Endodermal cell (in vitro differentiated cells): ENCODE measurements at regions not wholly inside any gene's neighbourhood (a gene's known extent, or its start where the extent isn't known, plus 50 kb on each side); places are given as distances from the start of the nearest gene placed in this dataset.

Experiments used
- DNase-seq: peaks from one replicate; pipeline ENCODE4 v3.0.0-alpha.2; 2017
- H3K27ac ChIP-seq: 2 replicates; pipeline ENCODE4 v1.5.1; 2013; ENCODE audit warnings: mild to moderate bottlenecking, low read depth, low read length, moderate library complexity
- H3K27me3 ChIP-seq: 2 replicates; pipeline ENCODE4 v1.6.1; 2013; ENCODE audit warnings: mild to moderate bottlenecking, low read length, moderate library complexity; ENCODE audit not compliant: insufficient read depth, control insufficient read depth, poor library complexity, severe bottlenecking
- H3K36me3 ChIP-seq: 2 replicates; pipeline ENCODE4 v1.7.0; 2013; ENCODE audit warnings: mild to moderate bottlenecking, low read length, moderate library complexity; ENCODE audit not compliant: control insufficient read depth, insufficient read depth
- H3K4me1 ChIP-seq: one replicate; pipeline ENCODE4 v1.7.0; 2013; ENCODE audit warnings: low read length; ENCODE audit not compliant: control insufficient read depth, insufficient read depth
- H3K4me3 ChIP-seq: 2 replicates; pipeline ENCODE4 v1.5.1; 2013; ENCODE audit warnings: mild to moderate bottlenecking, low read length, moderate library complexity
- H3K9ac ChIP-seq: 2 replicates; pipeline ENCODE4 v1.6.1; 2013; ENCODE audit warnings: mild to moderate bottlenecking, low read length, moderate library complexity; ENCODE audit not compliant: poor library complexity, severe bottlenecking; ENCODE audit errors: extremely low read depth
- H3K9me3 ChIP-seq: 2 replicates; pipeline ENCODE4 v1.6.1; 2013; ENCODE audit warnings: mild to moderate bottlenecking, low read length, moderate library complexity; ENCODE audit not compliant: control insufficient read depth
- H3K27ac Mint-ChIP-seq: 2 replicates; pipeline ENCODE4 v1.8.0; 2020; ENCODE audit warnings: mixed read lengths
- H3K27me3 Mint-ChIP-seq: 2 replicates; pipeline ENCODE4 v1.8.0; 2021; ENCODE audit warnings: mild to moderate bottlenecking, mixed read lengths; ENCODE audit not compliant: insufficient read depth
- H3K36me3 Mint-ChIP-seq: 2 replicates; pipeline ENCODE4 v1.8.0; 2020; ENCODE audit warnings: low read depth, mixed read lengths
- H3K4me1 Mint-ChIP-seq: 2 replicates; pipeline ENCODE4 v1.8.0; 2020; ENCODE audit warnings: mixed read lengths
- H3K4me3 Mint-ChIP-seq: 2 replicates; pipeline ENCODE4 v1.8.0; 2020; ENCODE audit warnings: mild to moderate bottlenecking, moderate library complexity, mixed read lengths
- H3K9me3 Mint-ChIP-seq: 2 replicates; pipeline ENCODE4 v1.8.0; 2020; ENCODE audit warnings: mild to moderate bottlenecking, mixed read lengths
- WGBS, 2 experiments: methylation state at CpG; one replicate each; pipeline versions ENCODE4 v1.1.5 to v1.1.7; 2013; ENCODE audit warnings: missing lambda C conversion rate in 2 of 2, mixed read lengths in 1 of 2; ENCODE audit not compliant: insufficient coverage in 1 of 2, insufficient read length in 1 of 2; 5-methylcytosine and 5-hydroxymethylcytosine counted together
- TF ChIP-seq, protein P1 (sequence below): fragments of 200-600 bp; sonication (generic); conservative IDR thresholded peaks from 2 replicates; pipeline ENCODE4 v1.5.0; 2021; ENCODE audit warnings: antibody characterized with exemption, mild to moderate bottlenecking

DNA sequence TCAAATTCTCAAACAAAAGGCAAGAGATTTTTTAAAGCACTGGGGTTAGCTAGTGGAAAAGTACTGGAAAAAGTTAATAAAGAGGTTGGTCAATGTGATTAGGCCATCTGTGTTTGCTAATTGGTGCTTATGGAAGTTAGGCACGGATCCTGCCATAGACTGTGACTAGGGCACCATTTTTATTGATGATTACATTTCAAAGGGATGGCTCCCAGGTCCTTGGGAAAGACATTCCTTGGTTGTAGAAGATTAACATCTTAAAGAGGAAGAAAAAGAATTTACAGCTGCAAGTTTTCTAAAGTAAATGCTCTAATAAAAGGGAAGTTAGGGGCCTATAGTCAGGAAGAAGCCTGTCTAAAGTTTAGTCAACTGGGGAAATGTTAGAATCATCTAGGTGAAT is 1183.3 kb downstream of the DTWD2 start:
- Histone ChIP-seq H3K27me3 (peaks cover 29% of the 10 kb centered on the region), H3K4me3 (no peak overlapping the region), H3K27ac (no peak overlapping the region), H3K9ac (no peak overlapping the region), H3K36me3 (no peaks in the 10 kb centered on the region), H3K4me1 (no peaks in the 10 kb centered on the region), H3K9me3 (no peaks in the 10 kb centered on the region)
- H3K36me3 Mint-ChIP-seq, result no peaks in the 10 kb centered on the region
- H3K4me1 Mint-ChIP-seq, result peaks cover 25% of the 10 kb centered on the region
- TF ChIP-seq, protein P1, sequence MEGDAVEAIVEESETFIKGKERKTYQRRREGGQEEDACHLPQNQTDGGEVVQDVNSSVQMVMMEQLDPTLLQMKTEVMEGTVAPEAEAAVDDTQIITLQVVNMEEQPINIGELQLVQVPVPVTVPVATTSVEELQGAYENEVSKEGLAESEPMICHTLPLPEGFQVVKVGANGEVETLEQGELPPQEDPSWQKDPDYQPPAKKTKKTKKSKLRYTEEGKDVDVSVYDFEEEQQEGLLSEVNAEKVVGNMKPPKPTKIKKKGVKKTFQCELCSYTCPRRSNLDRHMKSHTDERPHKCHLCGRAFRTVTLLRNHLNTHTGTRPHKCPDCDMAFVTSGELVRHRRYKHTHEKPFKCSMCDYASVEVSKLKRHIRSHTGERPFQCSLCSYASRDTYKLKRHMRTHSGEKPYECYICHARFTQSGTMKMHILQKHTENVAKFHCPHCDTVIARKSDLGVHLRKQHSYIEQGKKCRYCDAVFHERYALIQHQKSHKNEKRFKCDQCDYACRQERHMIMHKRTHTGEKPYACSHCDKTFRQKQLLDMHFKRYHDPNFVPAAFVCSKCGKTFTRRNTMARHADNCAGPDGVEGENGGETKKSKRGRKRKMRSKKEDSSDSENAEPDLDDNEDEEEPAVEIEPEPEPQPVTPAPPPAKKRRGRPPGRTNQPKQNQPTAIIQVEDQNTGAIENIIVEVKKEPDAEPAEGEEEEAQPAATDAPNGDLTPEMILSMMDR, result no peak
- H3K4me3 Mint-ChIP-seq, result no peak overlapping the region
- H3K9me3 Mint-ChIP-seq, result peaks cover 11% of the 10 kb centered on the region
- H3K27me3 Mint-ChIP-seq, result peaks cover 24% of the 10 kb centered on the region
- no peak overlapping the region for H3K27ac Mint-ChIP-seq
- no peak for DNase-seq
- 29 to 33% methylated on average over 1 of the region's 1 CpG for WGBS, 2 experiments

DNA sequence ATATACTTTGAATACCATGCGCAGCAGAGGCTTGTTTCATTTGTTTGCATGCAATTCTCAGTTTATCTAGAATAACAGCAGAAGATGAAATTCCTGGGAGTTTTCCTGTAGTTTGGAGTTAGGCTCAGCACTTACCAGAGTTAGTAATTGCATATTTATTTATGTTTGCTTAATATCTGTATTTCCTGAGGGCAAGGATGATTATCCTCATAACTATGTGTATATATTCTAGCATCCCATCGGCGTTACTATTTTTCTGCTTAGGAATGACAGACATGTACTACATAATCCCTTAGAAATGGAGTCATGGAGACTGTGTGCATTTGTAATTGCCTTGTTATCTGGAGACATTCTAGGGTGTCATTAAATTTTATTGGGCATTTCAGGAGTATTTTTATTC is 1184.8 kb downstream of the DTWD2 start:
- no peaks in the 10 kb centered on the region for H3K9me3 ChIP-seq
- H3K36me3 Mint-ChIP-seq, result no peaks in the 10 kb centered on the region
- no peak overlapping the region for H3K27ac Mint-ChIP-seq
- H3K4me3 Mint-ChIP-seq, result no peak overlapping the region
- no peak overlapping the region for H3K9ac ChIP-seq
- H3K4me3 ChIP-seq, result no peak overlapping the region
- H3K27ac ChIP-seq, result no peak overlapping the region
- H3K9me3 Mint-ChIP-seq, result peaks cover 11% of the 10 kb centered on the region
- H3K4me1 Mint-ChIP-seq, result peaks cover 16% of the 10 kb centered on the region
- no peak for DNase-seq
- WGBS, 2 experiments, result 80 to 95% methylated on average over 1 to 3 of the region's 3 CpGs
- H3K27me3 Mint-ChIP-seq, result peaks cover 22% of the 10 kb centered on the region
- H3K27me3 ChIP-seq, result peaks cover 26% of the 10 kb centered on the region
- TF ChIP-seq, protein P1, result no peak
- H3K4me1 ChIP-seq, result no peaks in the 10 kb centered on the region
- H3K36me3 ChIP-seq, result no peaks in the 10 kb centered on the region

DNA sequence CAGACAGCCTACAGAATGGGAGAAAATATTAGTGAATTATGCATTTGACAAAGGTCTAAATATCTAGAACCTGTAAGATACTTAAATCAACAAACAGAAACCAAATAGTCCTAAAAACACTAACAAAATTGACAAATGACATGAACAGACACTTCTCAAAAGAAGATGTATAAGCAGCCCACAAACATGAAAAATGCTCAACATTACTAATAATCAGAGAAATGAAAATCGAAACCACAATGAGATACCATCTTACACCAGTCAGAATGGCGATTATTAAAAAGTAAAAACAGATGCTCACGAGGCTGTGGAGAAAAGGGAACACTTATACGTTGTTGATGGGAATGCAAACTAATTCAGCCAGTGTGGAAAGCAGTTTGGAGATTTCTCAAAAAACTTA is 1186.8 kb downstream of the DTWD2 start:
- Histone ChIP-seq H3K36me3 (no peaks in the 10 kb centered on the region), H3K9me3 (no peaks in the 10 kb centered on the region), H3K27me3 (peaks cover 6% of the 10 kb centered on the region), H3K4me1 (no peaks in the 10 kb centered on the region), H3K4me3 (no peak overlapping the region), H3K9ac (no peak overlapping the region), H3K27ac (no peak overlapping the region)
- no peak for DNase-seq
- H3K27me3 Mint-ChIP-seq, result peaks cover 11% of the 10 kb centered on the region
- H3K4me1 Mint-ChIP-seq, result peaks cover under 1% of the 10 kb centered on the region
- no peaks in the 10 kb centered on the region for H3K36me3 Mint-ChIP-seq
- no peak overlapping the region for H3K27ac Mint-ChIP-seq
- TF ChIP-seq, protein P1, result no peak
- WGBS, 2 experiments, result 89 to 92% methylated on average over 4 of the region's 4 CpGs
- H3K9me3 Mint-ChIP-seq, result peaks cover 11% of the 10 kb centered on the region
- H3K4me3 Mint-ChIP-seq, result no peak overlapping the region
